ENCODE measurements at regions not wholly inside any gene's neighbourhood (a gene's known extent, or its start where the extent isn't known, plus 50 kb on each side); places are given as distances from the start of the nearest gene placed in this dataset.
A peak's percentile ranks its signal among the peaks of the same experiment; 100 is the strongest.

DNA sequence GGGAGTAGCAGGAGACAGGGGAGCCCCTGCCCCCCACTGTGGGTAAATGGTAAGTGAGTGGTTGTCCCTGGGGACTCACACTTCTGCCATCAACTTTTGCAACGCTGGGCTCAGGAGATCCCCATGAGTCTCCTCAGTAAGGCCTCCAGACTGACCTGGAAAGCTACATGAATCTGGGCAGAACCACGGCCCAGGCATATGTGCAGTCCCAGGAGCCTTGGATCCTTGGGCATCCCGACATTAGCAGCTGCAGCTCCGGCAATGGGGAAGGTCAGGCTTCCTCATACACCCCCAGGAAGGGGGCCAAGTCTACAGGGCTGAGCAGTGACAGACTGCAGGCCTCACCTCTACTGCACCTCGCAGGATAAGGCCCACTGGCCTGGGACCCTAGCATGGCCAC lies 868.7 kb upstream of the ADGRL4 start:
- in situ Hi-C loops (cut with MboI) = no loop called here
- Histone ChIP-seq H3K36me3 (ENCODE audit: low read depth) (no peaks in the 10 kb centered on the region), H4K20me1 (ENCODE audit: insufficient read depth) (no peaks in the 10 kb centered on the region), H2AFZ (no peak overlapping the region), H3K27ac (no peak overlapping the region), H3K9ac (no peak overlapping the region), H3F3A (ENCODE audit: insufficient read depth) (no peaks in the 10 kb centered on the region), H3K79me2 (ENCODE audit: insufficient read depth) (no peaks in the 10 kb centered on the region), H3K4me1 (ENCODE audit: insufficient read depth) (no peaks in the 10 kb centered on the region), H3K4me3 (no peak overlapping the region), H3K27me3 (replicated peaks; ENCODE audit: insufficient read depth) (no peaks in the 10 kb centered on the region), H3K4me2 (ENCODE audit: unreplicated experiment) (no peak overlapping the region), H3K9me3 (ENCODE audit: low read depth) (no peaks in the 10 kb centered on the region), H3K9me2 (ENCODE audit: insufficient read depth) (no peaks in the 10 kb centered on the region)
- 82 to 87% methylated on average over 5 of the region's 5 CpGs for WGBS, 2 experiments (ENCODE audit: low coverage in 1 of 2, low lambda C conversion rate in 2 of 2, missing lambda C conversion rate in 2 of 2)
- DNase-seq = no peak
- TF ChIP-seq EZH2 (IDR thresholded peaks at IDR 0.05; ENCODE audit: insufficient read depth, poor library complexity, severe bottlenecking) = no peak
- TF ChIP-seq EZH2phosphoT487 (IDR thresholded peaks at IDR 0.05; ENCODE audit: insufficient read depth, low read depth) = no peak

DNA sequence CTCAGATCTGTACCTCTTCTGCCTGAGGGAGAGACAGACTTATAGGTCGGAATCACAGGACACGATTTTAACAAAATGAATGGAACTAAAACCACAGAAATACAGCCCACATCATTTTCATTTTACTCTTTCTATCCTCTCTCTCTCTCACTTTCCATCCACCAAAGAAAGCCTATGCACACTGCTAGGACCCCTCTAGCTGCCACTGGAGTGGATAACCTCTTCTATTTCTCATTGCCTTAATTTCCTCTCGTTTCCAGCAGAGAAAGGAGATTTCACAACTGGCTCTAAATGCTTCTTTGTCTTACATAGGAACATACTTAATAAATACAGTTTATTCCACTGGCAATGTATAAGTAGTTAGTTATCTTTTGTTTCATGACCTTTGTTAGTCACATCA lies 867.8 kb upstream of the ADGRL4 start:
- H2AFZ ChIP-seq = no peak overlapping the region
- TF ChIP-seq EZH2phosphoT487 (IDR thresholded peaks at IDR 0.05; ENCODE audit: insufficient read depth, low read depth) = no peak
- no peak for TF ChIP-seq EZH2 (IDR thresholded peaks at IDR 0.05; ENCODE audit: insufficient read depth, poor library complexity, severe bottlenecking)
- no peak overlapping the region for H3K4me3 ChIP-seq
- H3K79me2 ChIP-seq (ENCODE audit: insufficient read depth) = no peaks in the 10 kb centered on the region
- H3K27ac ChIP-seq = no peak overlapping the region
- 46 to 59% methylated on average over 3 of the region's 3 CpGs for WGBS, 2 experiments (ENCODE audit: low coverage in 1 of 2, low lambda C conversion rate in 2 of 2, missing lambda C conversion rate in 2 of 2)
- no peaks in the 10 kb centered on the region for H3F3A ChIP-seq (ENCODE audit: insufficient read depth)
- no peak overlapping the region for H3K4me2 ChIP-seq (ENCODE audit: unreplicated experiment)
- H3K9ac ChIP-seq = no peak overlapping the region
- no peaks in the 10 kb centered on the region for H4K20me1 ChIP-seq (ENCODE audit: insufficient read depth)
- no peaks in the 10 kb centered on the region for H3K36me3 ChIP-seq (ENCODE audit: low read depth)
- H3K9me2 ChIP-seq (ENCODE audit: insufficient read depth) = no peaks in the 10 kb centered on the region
- no peaks in the 10 kb centered on the region for H3K4me1 ChIP-seq (ENCODE audit: insufficient read depth)
- DNase-seq = no peak
- no peaks in the 10 kb centered on the region for H3K9me3 ChIP-seq (ENCODE audit: low read depth)
- H3K27me3 ChIP-seq (replicated peaks; ENCODE audit: insufficient read depth) = no peaks in the 10 kb centered on the region
- in situ Hi-C loops (cut with MboI) = no loop called here

DNA sequence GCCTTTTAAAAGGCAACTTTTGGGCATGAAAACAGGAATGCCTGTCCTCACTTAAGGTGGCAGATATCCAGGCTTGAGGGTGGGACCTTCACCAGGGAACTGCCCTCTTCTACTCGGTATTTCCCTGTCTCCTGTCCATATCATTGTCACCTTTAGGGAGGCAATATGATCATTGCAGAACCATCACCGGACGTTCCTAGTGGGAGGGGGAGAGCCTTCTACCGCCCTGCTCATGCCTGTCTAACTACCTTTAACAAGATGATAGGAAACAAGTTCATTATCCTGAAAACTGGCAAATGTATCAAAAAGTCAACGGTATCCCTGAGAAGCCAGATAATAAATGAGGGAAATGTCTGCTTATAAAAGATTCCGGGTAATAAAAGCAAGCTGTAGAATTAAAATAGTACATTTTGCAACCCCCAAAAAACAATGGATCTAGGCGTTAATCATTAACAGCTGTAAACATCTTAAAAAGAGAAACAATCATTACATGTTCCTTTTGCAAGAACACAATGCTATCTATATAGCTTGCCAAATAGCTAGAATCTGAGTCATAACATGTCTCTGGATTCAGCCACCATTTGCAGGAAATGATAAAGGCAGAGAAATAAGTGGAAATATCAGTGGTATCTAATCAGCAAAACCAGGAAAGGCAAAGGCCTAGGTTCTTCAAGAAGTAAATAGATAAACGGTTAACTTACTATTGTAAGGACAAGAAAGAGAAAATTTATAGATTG lies 852.9 kb upstream of the ADGRL4 start:
- peak overlapping the region; percentile 44 for H2AFZ ChIP-seq
- H3K27ac ChIP-seq = no peak overlapping the region
- H3K9me2 ChIP-seq (ENCODE audit: insufficient read depth) = no peaks in the 10 kb centered on the region
- peak overlapping the region; percentile 27; the same call in 1 of the 2 replicates for H3K4me3 ChIP-seq
- in situ Hi-C loops (cut with MboI) = no loop called here
- peak; percentile 81 for DNase-seq
- WGBS, 2 experiments (ENCODE audit: low coverage in 1 of 2, low lambda C conversion rate in 2 of 2, missing lambda C conversion rate in 2 of 2) = 10 to 11% methylated on average over 8 of the region's 8 CpGs
- no peaks in the 10 kb centered on the region for H3K36me3 ChIP-seq (ENCODE audit: low read depth)
- no peak for TF ChIP-seq EZH2 (IDR thresholded peaks at IDR 0.05; ENCODE audit: insufficient read depth, poor library complexity, severe bottlenecking)
- TF ChIP-seq EZH2phosphoT487 (IDR thresholded peaks at IDR 0.05; ENCODE audit: insufficient read depth, low read depth) = no peak
- peaks cover 10% of the 10 kb centered on the region; the same call in 1 of the 2 replicates for H3F3A ChIP-seq (ENCODE audit: insufficient read depth)
- no peaks in the 10 kb centered on the region for H3K27me3 ChIP-seq (replicated peaks; ENCODE audit: insufficient read depth)
- H3K9me3 ChIP-seq (ENCODE audit: low read depth) = no peaks in the 10 kb centered on the region
- no peak overlapping the region for H3K9ac ChIP-seq
- peak overlapping the region; percentile 47 for H3K4me2 ChIP-seq (ENCODE audit: unreplicated experiment)
- peaks cover 21% of the 10 kb centered on the region for H3K4me1 ChIP-seq (ENCODE audit: insufficient read depth)
- no peaks in the 10 kb centered on the region for H3K79me2 ChIP-seq (ENCODE audit: insufficient read depth)
- H4K20me1 ChIP-seq (ENCODE audit: insufficient read depth) = no peaks in the 10 kb centered on the region

DNA sequence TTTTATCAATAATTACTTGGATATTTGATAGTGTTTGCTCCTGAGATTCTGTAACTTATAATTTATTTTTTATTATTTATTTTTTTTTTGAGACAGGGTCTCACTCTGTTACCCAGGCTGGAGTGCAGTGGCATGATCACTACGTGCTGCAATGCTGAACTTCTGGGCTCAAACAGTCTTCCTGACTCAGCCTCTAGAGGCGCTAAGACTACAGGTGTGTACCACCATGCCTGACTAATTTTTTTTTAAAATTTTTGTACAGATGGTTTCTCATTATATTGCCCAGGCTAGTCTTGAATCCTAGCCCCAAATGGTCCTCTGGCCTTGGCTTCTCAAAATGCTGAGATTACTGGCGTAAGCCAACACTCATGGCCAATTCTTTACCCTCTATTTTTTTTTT lies 845.5 kb upstream of the ADGRL4 start:
- no peak overlapping the region for H2AFZ ChIP-seq
- H3F3A ChIP-seq (ENCODE audit: insufficient read depth) = no peaks in the 10 kb centered on the region
- no peak overlapping the region for H3K4me3 ChIP-seq
- H3K36me3 ChIP-seq (ENCODE audit: low read depth) = no peaks in the 10 kb centered on the region
- no peaks in the 10 kb centered on the region for H3K9me3 ChIP-seq (ENCODE audit: low read depth)
- H3K9me2 ChIP-seq (ENCODE audit: insufficient read depth) = no peaks in the 10 kb centered on the region
- H3K27ac ChIP-seq = no peak overlapping the region
- DNase-seq = no peak
- no peaks in the 10 kb centered on the region for H4K20me1 ChIP-seq (ENCODE audit: insufficient read depth)
- H3K9ac ChIP-seq = no peak overlapping the region
- H3K27me3 ChIP-seq (replicated peaks; ENCODE audit: insufficient read depth) = no peaks in the 10 kb centered on the region
- no peaks in the 10 kb centered on the region for H3K4me1 ChIP-seq (ENCODE audit: insufficient read depth)
- H3K79me2 ChIP-seq (ENCODE audit: insufficient read depth) = no peaks in the 10 kb centered on the region
- no peak overlapping the region for H3K4me2 ChIP-seq (ENCODE audit: unreplicated experiment)
- in situ Hi-C loops (cut with MboI) = no loop called here
- TF ChIP-seq EZH2 (IDR thresholded peaks at IDR 0.05; ENCODE audit: insufficient read depth, poor library complexity, severe bottlenecking) = no peak
- no peak for TF ChIP-seq EZH2phosphoT487 (IDR thresholded peaks at IDR 0.05; ENCODE audit: insufficient read depth, low read depth)
- WGBS, 2 experiments (ENCODE audit: low coverage in 1 of 2, low lambda C conversion rate in 2 of 2, missing lambda C conversion rate in 2 of 2) = 64 to 67% methylated on average over 3 of the region's 3 CpGs

Measured in GM23248 (cell line).